PC-9 (cell line): ENCODE measurements at regions not wholly inside any gene's neighbourhood (a gene's known extent, or its start where the extent isn't known, plus 50 kb on each side); places are given as distances from the start of the nearest gene placed in this dataset.
"Not testable (repeated sequence)": the region's sequence is repeated elsewhere in the genome, so short reads cannot be mapped to it uniquely, and the experiment has no call there.

Source experiments
- CTCF ChIP-seq: fragments of 200-600 bp; sonication (generic); conservative IDR thresholded peaks from 2 replicates; pipeline ENCODE4 v1.6.1; 2017; ENCODE audit warnings: mixed run types, antibody characterized with exemption, mild to moderate bottlenecking, moderate library complexity
- EZH2 ChIP-seq: fragments of 200-600 bp; sonication (generic); IDR thresholded peaks from 2 replicates; pipeline ENCODE4 v1.8.0; 2017; ENCODE audit warnings: antibody characterized with exemption, low read depth

GRCh38 chr1:115439520-115439919 lies 101.5 kb upstream of the NGF start:
- TF ChIP-seq CTCF, EZH2: not testable (repeated sequence)
